ENCODE measurements at regions not wholly inside any gene's neighbourhood (a gene's known extent, or its start where the extent isn't known, plus 50 kb on each side); places are given as distances from the start of the nearest gene placed in this dataset.

DNA sequence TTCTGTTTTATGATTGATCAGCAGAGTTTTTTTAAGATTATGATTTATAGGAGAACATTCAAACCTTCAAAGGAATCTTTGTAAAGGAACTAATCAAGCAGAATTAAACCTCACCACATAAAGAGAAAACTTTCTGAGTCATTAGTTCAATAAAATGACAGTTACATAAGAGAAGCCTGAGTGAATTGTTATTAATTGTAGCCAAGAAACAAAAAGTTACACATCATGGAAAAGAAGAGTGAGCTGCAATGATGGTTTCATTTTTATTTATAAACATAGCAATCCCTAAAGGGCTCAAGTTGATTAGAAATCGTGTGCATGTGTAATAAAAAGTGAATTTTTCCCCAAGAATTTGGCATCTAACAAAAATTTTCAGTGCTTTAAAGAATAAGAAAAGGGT is 731.4 kb downstream of the LTN1 start:
- DNase-seq: no peak

DNA sequence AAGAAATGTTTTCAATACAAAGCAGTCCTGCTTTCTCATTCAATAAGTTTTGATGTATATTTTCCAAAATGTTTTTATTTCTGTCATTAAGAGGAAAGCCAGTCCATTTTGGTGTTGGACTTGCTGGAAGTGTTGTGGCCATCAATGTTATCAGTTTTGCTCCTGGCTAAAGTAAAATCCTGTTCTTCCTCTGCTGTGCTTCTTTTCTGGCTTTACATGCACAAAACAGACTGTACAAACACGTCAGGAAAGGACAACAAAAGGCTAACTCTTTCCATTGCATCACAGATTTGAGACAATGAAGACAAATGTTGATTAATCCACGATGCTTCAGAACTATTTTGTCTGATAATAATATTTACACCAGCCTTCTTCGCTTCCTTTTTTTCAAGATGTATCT is 735.4 kb downstream of the LTN1 start:
- DNase-seq: no peak

DNA sequence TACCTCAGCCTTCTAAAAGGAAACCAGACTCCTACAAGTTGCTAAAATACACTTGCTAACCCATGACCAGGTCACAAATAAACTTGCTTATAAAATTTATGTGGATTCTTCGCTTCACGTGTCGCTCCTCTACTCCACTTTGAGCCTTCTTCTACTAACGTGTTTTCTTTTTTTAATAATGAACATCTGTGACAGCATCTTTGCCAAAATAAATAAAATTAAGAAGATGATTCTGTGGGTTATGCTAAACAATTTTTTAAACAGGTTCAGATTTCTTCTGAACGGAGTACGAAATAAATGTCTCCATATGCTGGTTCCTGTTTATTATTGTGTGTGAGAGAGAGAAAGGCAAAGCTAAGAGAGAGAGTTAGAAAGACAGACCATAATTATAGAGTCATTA is 735.8 kb downstream of the LTN1 start:
- DNase-seq: no peak

DNA sequence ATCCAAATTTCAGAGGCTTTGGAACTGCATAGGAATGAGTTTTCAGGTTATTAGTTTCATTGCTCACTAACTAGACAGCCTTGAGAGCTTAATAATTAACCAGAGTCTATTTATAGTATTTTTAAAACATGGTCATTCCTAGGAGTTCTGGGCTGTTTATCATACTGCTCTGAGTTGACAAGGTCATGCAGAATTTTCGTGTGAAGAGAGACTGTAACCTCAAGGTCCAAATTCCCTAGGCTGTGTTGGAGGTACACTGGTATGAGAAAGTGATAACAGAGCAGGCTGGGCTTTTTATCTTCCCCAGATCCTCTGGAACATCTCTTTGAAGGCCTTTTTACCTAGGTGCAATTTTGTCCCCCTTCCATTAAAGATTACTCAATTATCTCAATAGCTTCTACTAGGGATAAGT is 736.3 kb downstream of the LTN1 start:
- DNase-seq: no peak

DNA sequence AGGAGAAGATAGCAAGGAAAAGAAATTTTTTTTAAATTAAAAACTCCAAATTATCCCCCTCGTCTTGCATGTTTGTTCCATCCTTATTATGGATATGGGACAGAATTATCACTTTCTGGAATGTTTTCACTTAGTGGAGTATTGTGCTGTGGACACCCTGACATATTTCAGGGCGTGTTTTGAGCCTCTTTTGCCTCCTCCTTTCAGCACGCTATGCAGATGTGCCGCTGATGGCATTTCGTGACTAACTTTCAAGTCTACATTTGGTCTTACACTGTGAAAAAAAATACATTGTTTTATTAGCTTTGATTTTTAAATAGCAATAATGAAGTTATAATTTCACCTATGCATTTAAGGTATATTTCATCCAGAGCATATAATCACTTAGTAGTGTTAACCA is 738.7 kb downstream of the LTN1 start:
- no peak for DNase-seq

DNA sequence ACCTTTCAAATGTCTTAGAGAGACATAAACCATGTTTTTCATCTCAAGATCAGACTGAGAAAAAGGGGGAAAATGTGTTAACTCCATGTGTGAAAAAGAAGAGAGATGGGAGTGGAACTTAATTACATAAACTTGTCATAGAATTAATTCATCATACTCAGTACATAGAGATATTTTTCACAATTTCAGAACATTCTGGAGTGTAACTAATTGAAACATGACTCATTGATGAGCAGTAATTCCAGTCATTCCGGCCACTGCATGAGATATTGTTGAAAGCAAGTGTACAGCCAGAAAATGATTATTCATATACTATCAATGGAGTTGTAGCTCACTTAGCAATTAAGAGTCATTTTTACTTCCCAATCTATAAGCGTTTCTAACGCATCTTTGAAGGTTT is 739.3 kb downstream of the LTN1 start:
- no peak for DNase-seq

DNA sequence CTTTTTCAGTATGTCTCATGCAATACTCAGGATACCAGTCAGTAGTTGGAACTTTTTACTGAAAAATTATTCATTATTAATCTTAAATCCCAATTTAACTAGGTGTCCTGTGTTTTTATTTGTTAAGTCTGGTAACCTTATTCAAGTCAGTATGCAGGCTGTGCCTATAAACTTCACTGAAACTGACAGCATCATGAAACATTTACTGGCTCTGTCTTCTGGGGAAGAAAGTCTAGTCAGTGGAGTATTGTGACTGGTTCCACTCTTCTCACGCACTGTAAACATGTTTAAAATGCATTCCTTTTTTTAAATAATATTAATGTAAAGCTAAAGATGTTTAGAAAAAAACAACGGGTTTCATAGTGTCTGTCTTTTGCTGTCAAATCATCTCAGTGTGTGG is 739.7 kb downstream of the LTN1 start:
- DNase-seq: no peak

DNA sequence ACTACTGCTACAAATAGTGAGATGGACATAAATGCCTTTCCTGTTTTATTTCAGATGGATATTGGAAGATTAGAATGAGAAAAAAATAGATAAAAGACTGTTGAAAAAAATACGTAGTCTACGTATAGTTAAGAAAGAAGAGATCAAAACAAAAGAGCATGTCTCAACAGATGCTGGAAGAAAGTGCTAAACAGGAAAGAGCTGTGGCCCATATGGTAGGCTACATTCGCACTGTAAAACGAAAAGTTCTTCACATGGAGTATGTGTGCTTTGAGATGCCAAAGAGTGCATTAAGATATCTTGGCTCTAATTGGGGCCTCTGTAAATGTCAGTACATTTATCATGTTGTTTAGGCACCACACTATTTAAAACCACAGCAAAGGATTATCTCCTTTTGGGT is 741.7 kb downstream of the LTN1 start:
- no peak for DNase-seq

DNA sequence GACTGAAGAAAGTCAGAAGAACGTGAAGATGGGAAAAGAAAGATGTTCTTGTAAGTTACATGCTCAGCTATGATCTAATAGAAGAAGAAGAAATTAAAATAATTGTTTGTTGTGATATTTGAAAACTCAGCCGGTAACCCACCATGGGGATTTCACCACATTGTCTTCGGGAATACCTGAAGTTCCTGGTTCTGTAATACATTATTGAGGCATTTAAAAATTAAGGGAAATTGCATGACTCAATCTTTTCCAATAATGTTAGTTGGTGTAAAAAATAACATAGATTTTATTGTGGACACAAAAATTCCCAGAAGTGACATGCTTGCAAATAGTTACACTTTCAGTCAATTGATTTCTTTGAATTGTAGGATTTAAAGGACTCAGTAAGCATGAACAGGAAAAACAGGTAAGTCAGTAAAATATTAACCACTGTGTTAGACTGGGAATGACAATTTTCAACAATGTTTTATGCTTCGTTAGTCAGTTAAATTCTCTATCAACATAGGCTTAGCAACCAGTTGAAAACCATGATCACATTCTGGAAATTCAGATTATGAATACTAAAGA is 745.1 kb downstream of the LTN1 start:
- no peak for DNase-seq

DNA sequence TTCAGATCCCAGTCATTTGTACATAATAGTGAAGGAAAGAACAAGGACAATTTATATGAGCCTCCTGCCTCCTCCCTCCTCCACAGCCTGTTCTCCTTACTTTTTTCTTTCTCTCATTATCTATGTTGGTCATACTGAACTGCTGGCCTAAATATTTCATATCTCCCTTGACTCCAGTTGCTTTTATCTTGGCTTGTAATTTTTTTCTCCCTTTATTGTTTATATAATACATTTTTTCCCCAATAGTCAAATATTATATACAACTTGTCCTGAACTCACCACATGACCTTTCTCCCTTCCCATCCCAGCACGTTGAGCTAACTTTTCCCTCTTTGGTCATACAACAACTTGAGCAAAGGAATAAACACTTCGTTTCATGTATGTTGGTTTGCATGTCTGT is 752.1 kb downstream of the LTN1 start:
- no peak for DNase-seq

DNA sequence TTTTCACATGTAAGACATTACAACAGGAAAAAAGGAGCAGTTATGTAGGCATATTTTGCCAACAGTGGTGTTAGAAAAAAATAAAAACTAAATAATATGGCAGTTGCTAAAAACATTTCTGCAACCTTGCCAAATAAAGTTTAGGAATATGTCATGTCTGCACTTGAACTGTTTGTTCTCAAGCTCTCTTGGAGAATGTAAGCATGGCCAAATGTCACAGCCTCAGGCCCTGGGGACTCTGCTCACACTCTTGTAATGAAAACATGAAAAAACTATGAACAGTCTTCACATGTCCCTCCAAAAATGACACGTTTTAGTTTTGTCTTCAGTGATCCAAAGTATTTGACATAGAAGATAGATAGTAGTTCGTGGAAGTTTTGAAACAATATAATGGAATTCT is 753.3 kb downstream of the LTN1 start:
- no peak for DNase-seq

DNA sequence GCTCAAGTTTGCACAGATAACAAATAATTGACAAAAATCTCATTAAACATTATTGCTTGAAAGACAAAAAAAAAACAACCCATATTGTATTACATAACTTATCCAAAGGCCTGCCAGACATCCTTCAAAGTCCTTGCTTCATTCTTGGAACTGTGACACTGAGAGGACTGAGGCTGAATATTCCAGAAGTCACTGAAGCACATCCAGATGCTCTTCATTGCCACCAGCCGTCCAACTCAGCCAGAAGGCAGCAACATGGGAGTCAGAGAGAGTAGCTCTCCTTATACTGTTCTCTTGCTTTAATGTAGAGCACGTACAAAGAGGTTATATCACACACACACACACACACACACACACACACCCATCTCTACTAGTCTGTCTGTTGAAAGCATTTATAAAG is 755.0 kb downstream of the LTN1 start:
- no peak for DNase-seq

DNA sequence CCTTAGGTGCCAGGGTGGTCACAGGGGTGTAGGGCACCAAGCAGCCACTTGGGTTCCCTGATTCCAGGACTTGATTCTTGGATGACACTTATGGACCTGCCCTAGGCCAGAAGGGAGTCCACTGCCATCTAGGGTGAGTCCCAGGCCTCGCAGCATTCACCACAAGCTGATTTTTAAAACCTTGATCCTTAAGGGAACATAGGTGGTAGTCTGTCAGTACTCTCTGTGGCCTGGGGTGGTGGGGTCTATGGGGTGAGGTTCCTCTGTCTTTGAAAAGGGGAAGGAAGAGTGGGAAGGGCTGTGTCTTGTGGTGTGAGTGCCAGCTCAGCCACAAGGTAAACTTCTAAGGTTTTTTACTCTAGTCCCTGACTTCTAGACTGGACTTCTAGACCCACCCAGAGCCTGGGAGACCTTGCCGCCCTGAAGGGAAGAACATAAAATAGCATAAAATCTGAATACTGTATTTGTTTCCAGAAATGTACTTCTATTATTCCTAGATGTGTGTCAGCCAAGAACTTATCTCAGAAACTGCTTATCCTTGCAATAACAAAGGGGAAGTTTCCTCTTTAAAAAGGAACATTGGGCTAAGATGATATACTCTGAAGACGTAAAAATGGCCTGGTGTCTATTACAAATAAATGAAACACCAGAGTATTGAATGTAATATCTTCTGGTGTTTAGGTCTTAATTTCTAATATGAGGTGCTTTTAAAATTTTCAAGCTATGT is 757.3 kb downstream of the LTN1 start:
- no peak for DNase-seq

DNA sequence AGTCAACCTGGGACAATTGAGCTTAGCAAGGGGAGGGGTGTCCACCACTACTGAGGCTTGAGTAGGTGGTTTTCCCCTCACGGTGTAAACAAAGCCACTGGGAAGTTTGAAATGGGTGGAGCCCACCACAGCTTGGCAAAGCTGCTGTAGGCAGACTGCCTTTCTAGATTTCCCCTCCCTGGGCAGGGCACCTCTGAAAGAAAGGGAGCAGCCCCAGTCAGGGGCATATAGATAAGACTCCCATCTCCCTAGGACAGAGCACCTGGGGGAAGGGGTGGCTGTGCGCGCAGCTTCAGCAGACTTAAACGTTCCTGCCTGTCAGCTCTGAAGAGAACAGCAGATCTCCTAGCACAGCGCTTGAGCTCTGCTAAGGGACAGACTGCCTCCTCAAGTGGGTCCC is 758.4 kb downstream of the LTN1 start:
- no peak for DNase-seq

DNA sequence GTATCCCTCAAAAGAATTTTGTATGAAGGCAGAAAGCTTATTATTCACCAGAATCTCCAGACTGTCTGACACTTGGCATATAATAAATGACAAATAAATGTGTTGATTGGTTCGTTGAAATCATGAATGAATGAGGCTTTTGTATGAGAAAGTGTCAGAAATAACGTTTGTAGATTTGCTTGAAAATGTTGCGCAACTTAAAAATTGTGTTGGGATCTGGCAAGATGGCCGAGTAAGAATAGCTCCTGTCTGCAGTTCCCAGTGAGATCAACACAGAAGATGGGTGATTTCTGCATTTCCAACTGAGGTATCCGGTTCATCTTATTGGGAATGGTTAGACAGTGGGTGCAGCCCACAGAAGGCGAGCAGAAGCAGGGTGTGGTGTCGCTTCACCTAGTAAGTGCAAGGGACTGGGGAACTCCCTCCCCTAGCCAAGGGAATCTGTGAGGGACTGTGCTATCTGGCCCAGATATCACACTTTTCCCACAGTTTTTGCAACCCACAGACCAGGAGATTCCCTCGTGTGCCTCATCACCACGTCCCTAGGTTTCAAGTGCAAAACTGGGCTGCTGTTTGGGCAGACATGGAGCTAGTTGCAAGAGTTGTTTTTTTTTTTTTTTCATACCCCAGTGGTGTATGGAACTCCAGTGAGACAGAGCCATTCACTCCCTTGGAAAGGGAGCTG is 759.0 kb downstream of the LTN1 start:
- no peak for DNase-seq

DNA sequence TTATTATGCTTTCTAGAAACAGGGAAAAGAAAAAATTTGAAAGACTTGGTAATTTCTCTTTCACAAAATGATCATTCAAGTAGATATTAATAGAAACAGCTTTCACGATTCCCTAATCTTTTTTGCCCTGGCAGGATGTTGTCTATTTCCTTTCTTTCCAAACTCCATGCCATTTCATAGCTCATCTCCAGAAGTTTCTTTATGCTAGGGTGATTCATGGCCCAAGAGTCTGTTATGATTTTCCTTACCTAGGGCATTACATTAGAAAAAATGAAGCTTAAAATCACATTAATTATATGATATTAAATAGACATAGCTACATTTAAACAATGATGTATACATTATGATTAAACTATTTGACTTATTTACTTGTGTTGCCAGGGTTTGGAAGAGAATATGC is 762.1 kb downstream of the LTN1 start:
- no peak for DNase-seq

DNA sequence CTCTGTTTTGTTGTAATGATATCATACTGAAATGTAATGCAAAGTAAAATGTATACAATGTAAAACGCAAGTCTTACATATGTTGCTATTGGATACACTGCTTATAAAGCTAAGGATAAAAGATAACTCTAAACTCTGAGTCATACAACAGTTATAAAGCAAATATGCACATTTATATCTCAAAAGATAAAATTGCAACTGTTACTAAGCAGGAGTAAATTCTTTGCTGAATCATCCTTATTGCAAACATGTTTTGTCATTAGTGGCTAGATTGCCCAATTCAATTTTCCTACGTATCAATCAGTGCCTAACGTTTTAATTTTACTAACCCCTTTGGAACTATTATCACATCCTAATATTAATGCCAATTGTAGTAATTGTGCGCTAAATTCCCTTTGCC is 762.9 kb downstream of the LTN1 start:
- no peak for DNase-seq

DNA sequence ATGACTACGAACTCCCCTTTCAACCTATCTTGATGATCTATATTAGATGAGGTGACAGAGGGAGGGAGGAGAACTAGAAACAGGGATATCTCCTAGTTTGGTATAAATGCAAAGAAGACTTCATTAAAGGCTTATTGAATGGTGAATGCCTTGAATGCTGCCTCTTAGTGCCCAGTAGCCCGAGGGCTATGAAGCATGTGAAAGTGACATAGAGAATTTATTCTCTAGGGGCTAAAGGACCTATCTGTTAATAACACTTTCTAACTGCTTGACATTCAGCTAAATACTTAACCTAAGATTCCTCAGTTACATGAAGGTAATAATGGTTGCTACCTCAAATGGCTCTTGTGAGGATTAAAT is 764.1 kb downstream of the LTN1 start:
- no peak for DNase-seq

DNA sequence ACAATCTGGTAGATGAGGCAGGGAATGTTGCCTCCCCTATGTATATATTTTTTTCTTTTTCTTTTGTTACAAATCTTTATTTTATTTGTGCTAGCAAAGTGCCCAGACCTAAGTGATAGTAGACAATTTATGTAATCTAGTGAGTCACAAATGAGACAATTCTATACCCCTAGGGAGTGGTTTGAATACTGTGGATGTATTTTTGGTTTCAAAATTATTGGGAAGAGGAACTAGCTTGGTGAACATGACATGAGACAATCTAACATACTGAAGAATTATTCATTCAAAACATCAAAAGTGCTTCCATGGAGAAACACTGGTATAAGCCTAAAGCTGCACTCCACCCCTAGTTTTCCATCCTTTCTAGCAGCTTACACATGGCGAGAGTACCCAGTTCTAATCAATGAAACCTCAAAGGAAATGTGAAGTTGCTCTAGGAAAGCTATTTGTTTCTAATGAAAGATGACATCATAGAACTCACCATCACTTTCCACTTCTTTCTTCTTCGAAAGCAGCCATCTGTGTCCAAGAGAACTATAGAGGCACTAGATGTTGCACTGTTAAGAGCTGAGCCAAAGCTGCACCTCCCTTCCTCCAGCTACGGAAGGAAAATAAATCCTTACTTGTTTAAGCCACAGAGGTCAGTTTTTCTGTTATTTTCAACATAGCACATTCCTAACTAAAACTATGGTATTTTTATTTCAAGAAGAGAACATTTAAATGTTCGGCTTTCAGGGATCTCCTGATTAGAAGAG is 764.6 kb downstream of the LTN1 start:
- DNase-seq: no peak

DNA sequence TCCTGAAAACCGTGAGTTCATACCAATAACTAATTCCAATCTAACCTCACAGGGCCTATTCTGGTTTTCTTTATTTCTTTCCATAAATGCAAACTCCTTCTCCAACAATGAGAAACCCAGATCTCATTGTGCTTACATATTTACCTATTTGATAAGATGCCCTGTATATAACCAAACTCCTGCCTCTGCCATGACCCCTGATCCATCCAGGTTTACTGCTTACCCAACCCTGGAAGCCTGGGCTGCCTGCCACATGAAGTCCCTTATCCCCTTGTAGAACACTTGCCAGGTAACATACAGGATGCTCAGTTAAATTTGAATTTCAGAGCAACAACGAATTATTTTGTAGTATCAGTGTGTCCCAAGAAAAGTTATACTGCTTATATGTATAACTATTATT is 766.1 kb downstream of the LTN1 start:
- no peak for DNase-seq

DNA sequence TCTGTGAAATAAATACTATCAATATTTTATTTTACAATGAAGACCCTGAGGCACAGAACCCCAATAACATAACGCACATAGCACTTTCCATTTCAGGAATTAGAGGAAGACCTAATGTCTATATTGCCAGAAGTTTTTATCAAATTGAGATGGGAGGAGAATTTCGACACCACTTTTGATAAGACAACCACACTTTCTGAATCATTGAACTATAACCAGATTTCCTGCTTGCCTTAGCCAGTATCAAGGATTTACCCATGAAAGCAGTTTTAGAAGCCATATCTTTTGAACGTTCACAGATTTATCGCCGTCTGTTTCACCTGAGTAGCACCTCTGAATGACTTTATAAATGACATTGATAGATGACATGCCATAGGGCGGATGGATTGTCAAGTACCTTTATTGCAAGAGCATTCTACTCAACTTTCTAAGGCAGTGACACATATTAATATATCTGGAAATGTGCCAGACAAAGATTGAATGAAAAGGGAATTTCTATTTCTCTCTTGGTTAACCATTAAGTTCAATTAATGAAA is 768.4 kb downstream of the LTN1 start:
- DNase-seq: no peak

DNA sequence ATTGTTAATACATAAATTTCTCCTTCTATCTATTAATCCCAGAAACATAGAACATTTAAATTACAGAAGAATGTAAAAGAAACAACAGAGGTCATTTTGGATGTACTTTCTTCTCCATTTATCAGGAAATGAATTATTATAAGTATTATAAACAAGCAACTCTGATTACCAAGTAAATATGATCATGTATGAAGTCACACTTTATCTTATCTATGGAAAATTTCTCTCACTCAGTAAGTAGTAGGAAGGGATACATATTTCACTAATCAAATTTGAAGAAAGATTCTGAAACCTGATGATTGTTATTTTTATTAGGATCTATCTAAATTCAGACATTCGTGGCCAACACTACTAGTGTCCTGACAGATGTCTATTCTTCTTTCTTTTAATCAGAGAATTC is 770.7 kb downstream of the LTN1 start:
- DNase-seq: no peak

DNA sequence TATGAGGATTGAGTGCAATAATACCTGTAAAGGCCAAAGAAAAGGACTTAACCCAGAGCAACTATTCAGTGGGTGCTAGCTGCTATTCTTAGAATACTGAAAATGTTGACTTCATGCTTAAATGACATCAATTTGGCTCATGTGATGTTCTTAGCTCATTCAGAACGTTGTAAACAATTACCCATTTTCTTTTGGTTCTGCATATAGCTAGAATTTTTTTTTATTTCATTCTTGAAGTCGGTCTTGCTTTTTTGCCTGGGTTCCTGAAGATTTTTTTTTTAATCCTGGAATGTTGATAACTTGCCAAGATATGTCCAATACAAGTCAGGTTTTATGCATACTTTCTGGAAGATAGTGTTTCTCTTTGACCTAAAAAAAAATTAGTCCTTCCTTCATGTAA is 772.0 kb downstream of the LTN1 start:
- no peak for DNase-seq

Measured in activated CD4-positive, alpha-beta T cell treated with anti-CD3 and anti-CD28 coated beads, Interleukin-2, amount 50 U/mL, for 4 hours (primary cell).